NCI-H2107 treated with DMSO at 0.1 percent for 48 hours (cell line): ENCODE measurements at regions not wholly inside any gene's neighbourhood (a gene's known extent, or its start where the extent isn't known, plus 50 kb on each side); places are given as distances from the start of the nearest gene placed in this dataset.
"Not testable (repeated sequence)": the region's sequence is repeated elsewhere in the genome, so short reads cannot be mapped to it uniquely, and the experiment has no call there.

Experiments used
- DNase-seq: peaks from one replicate; lab custom pipeline; 2025; ENCODE audit not compliant: unreplicated experiment; lab: John Stamatoyannopoulos, UW

- DNase-seq: no peak
These were observed 205.0 kb upstream of the RPL34 start for GRCh38 chr4:108415389-108415788.

DNA sequence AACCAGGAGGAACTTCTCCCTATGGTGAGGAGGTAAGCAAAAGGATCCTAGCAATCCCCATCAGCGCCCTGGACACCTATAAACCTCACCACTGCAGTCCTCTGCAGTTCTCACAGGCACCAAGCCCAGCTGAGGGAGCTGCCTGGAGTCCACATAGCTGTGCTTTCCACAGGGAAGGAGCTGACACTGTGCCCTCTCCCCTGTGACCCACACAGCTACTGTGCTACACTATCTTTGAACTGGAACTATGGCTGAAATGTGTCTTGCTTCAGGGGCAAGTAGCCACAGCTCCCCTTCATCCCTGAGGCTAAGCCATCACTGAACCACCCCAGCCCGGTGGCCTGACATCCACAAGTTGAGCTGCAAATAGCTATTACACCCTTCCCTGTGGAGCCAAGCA lies 208.5 kb upstream of the RPL34 start:
- no peak for DNase-seq

GRCh38 chr4:108409691-108410090 lies 210.7 kb upstream of the RPL34 start:
- not testable (repeated sequence) for DNase-seq

GRCh38 chr4:108405586-108405985 lies 214.8 kb upstream of the RPL34 start:
- DNase-seq: no peak

DNA sequence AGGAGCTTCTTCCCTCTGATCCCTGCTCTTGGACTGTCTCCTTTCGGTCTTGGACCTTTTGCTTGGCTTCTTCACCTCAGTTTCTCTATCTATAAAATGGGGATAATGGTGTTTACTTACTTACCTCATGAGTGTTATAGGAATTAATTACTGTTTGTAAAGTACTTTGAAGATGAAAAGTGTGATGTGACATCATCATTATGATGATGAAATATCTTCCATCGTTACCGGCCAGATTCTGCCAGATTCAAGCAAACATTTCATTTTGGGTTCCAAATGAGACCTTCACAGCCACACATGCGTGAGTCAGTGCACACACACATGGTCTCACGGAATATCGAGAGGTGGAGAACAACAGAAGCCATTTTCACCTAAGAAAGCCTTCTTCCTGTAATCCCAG lies 220.1 kb upstream of the RPL34 start:
- no peak for DNase-seq

DNA sequence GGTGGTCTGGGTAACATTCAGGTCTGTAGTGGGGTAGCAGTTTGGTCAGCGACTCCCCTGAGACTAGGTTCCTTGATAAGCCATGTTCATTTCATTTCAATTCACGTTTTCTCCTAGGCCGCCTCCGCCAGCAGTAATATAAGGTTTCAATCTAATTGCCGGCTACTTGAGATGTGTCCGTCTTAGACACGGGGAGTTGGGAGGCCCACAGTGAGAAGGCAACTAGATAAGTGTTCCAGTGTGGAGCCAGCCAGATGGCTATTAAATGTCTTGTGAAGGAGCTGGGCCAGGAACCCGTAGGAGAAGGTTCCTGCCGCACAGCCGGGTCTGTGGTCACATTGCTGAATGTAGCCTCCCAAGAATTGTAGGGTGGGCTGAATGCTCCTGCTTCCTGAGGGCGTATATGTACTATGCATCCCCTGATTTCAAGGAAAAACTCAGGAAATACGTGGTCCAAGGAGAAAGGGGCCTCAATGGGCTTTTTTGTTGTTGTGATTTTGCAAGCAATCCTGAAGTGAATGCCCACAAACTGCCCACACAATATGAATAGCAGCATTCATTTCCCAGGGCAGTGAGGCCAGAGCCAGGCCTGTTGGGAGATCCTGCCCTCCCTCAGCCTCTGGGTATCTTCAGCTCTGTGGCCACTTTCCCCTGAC lies 220.6 kb upstream of the RPL34 start:
- no peak for DNase-seq

DNA sequence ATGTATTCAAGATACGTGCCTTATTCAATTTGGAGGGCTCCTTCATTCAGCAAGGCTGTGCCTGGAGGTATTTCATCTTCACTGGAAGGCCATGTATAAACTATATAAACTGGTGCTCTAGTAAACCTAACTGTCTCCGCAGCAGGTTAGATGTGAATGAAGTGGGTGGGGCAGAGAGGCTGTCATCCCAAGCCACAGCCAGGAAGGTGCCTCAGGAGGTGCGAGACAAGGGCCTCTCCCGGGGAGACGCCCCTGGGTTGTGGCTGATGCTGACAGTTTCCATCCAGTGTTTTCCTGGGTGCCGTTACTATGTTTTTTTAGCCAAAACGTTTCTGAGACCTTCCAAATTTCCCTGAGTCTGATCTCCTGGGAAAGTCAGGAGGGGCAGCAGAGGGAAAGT lies 221.5 kb upstream of the RPL34 start:
- no peak for DNase-seq

DNA sequence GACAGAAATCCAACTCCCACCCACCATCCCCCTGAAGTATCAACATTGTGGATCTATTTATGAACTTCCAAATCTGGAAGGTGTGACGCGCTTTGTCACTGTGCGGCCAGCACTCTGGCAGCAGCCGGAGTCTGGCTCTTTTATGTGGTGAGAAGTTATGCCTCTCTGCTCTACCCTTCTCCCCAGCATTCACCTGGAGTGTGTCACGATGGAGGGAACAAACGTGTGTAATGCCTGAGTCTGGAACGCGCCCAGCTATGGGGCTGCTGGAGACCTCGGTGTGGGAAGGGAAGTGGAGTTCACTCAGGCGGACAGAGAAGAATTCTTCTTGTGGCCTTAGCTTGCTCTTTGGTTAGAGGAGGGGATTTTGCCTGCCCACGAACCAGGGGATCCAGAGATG lies 222.1 kb upstream of the RPL34 start:
- DNase-seq: no peak

DNA sequence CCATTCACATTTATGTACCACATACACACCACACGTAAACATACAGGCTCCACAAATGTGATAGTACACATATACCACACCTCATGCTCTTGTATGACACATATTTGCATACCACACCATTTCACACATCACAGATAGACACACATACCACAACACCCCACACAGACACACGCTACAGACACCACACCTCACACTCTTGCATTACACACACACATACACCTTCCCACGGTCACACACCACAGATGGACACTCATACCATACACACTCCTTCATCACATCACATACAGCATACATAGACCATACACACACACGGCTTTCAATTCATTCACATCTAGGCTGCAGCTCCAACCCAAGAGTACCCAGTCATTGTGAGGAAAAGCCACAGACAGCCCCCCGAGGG lies 222.5 kb upstream of the RPL34 start:
- no peak for DNase-seq

GRCh38 chr4:108396900-108397497 lies 223.4 kb upstream of the RPL34 start:
- no peak for DNase-seq

- DNase-seq: no peak
These were observed 224.6 kb upstream of the RPL34 start for GRCh38 chr4:108395786-108396185.

- DNase-seq: no peak
These were observed 225.2 kb upstream of the LEF1 start for GRCh38 chr4:108393890-108394472.

DNA sequence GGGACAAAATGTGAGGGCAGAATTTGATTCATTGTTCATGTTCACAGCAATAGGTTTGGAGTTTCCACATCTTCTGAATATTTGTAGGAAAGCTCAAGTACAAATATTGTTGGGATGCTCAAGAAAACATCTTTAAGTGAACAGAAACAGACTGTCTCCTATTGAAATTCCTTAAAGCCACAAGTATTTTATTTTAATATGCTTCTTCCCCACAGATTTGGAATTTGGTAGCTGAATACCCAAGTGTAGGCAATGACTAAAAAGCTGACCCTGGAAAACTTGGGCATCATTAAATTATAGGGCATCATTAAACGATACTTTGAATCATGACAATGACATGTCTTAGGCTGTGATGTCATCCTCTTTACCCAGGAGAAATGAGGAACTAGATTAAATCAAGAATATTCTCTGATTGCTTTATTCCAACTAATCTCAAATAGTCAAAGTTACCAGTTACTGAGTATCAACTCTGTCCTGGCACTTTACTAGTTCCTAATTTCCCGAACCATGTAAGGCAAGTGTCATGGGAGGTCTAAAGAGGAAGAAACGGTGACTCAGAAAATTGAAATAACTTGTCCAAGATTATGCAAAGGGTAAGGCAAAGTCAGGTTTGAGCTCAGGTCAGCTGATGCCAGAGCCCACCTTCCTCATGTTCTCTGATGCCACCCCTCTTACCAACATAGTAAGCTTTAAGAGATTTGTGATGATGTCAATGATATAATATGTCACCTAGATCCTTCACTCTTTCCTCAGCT lies 223.1 kb upstream of the LEF1 start:
- no peak for DNase-seq

GRCh38 chr4:108385076-108385475 lies 216.3 kb upstream of the LEF1 start:
- DNase-seq: no peak

- no peak for DNase-seq
These were observed 215.8 kb upstream of the LEF1 start for GRCh38 chr4:108384544-108384943.

DNA sequence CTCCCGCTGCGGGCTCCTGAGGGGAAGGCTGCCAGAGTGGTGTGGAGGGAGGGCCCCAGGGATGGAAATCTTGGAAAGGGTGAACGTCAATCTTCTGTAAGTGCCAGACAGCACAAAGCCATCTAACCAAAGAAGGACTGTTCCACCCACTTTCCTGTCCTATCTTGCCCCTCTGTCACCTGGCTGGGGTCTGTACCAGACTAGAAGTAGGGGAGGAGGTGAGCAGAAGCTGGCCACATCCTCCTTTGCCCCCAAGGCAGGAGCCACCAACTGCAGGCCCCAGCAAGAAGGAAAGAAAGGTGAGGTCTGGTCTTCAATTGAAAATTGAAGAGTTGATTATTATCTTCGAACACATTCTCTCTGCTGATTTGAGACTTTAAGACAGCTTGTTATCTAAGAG lies 214.4 kb upstream of the LEF1 start:
- no peak for DNase-seq

DNA sequence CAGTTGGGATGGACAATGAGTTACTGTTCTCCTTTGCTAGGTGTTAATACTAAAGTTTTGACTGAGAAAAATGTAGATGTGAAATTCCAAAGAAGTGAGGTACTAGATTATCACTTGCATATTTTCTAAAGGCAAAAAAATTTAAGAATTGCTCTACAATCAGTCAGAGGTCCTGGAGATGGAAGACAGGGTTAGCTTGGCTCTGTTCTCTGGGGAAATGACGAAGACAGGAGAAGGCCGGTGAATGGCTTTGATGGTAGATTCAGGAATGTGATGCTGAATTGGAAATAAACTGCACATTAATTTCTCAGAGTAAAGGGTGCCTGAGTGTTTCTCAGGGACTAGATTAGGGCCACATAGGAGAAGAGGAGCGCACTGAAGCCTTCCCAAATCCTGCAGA lies 214.0 kb upstream of the LEF1 start:
- DNase-seq: no peak

DNA sequence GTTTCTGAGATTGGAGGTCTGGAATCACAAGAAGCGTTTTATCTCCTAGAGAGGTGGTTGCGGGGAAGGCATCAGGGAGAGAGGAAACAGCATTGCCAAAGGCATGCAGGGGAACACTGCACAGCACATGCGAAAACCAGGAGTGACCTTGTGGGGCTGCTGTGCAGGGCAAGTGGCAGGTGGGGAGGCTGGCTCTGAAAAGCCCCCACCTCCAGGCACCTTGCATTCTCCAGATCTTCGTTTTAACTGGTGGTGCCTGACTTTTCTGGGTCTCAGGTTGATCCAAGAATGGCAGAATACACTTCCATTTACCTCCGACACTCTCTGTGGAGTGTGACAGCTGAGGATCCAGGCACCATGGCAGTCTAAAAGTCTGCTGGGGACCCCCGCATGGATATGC lies 209.4 kb upstream of the LEF1 start:
- DNase-seq: no peak

- DNase-seq: no peak
These were observed 208.3 kb upstream of the LEF1 start for GRCh38 chr4:108377021-108377420.

- DNase-seq: no peak
These were observed 206.7 kb upstream of the LEF1 start for GRCh38 chr4:108375434-108375833.

GRCh38 chr4:108372681-108373080 lies 203.9 kb upstream of the LEF1 start:
- no peak for DNase-seq

GRCh38 chr4:108371282-108371681 lies 202.6 kb upstream of the LEF1 start:
- DNase-seq: no peak
